Stimulated activated CD4-positive, alpha-beta T cell treated with anti-CD3 and anti-CD28 coated beads, Interleukin-4, amount 100 ng/mL, for 24 hours (primary cell): ENCODE measurements at regions not wholly inside any gene's neighbourhood (a gene's known extent, or its start where the extent isn't known, plus 50 kb on each side); places are given as distances from the start of the nearest gene placed in this dataset.
"Not testable (repeated sequence)": the region's sequence is repeated elsewhere in the genome, so short reads cannot be mapped to it uniquely, and the experiment has no call there.

ENCODE experiments used
- DNase-seq: peaks from one replicate; pipeline ENCODE4 v3.0.0-alpha.2; 2020

GRCh38 chr9:71361357-71361756, 239.9 kb upstream of the TRPM3 start:
- DNase-seq: no peak

GRCh38 chr9:71357346-71357745, 235.9 kb upstream of the TRPM3 start:
- no peak for DNase-seq

GRCh38 chr9:71355884-71356283, 234.5 kb upstream of the TRPM3 start:
- no peak for DNase-seq

GRCh38 chr9:71353720-71354119, 232.3 kb upstream of the TRPM3 start:
- no peak for DNase-seq

DNA sequence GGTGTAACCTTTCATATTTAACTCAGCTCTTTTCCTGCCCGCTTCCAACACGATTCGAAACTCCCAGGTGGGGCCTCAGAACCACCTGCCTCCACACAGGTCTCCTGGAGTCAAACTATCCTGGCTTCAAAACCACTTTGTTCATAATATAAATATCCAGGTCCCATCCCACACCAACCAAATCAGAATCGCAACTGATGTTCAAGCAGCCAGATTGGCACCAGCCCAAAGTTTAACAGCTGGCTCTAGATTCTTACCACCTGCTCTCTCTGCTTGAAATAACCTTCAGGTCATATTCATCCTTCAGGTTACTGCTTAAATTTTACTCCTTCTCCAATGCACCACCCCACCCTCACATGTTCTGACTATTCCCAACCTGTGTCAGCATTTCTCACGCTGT, 231.4 kb upstream of the TRPM3 start:
- no peak for DNase-seq

GRCh38 chr9:71349218-71349617, 227.8 kb upstream of the TRPM3 start:
- DNase-seq: no peak

GRCh38 chr9:71333321-71333720, 211.9 kb upstream of the TRPM3 start:
- DNase-seq: no peak

GRCh38 chr9:71331603-71332002, 210.2 kb upstream of the TRPM3 start:
- DNase-seq: no peak

DNA sequence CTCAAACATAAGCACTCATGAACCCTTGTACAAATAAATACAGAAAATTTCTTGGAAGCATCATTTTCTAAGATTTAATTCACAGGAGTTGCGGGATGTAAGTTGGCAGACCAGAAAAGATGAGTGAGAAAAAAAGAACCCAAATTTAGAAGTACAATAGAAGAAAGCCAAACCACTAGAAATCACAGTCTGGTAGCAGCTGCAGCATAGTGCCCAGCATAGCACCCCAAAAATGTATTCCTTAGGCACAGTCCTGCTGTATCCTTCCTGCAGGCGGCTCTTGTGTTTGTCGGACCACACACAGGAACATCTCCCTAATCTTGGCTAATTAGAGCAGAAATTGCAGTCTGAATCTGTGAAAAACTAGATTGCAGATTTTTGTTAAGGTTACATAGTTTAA, 208.5 kb upstream of the TRPM3 start:
- no peak for DNase-seq

DNA sequence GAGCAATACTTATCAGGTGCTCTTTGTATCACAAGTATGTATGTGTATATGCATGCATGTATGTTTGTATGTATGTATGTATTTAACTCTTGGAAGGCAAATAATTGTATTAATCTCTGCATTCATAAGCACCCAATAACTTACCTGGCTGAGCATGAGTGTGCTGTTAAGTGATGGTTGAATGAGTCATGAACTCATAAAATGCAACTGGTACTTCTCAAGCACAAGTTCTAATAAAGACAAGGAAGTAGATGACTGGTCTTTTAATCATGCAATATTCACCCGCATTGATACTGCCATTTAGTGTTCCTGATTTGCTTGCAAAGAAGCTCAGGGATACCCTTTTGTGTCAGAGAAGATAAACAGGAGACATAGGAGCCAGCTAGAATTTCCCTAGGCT, 204.9 kb upstream of the TRPM3 start:
- DNase-seq: no peak

GRCh38 chr9:71323357-71323756, 201.9 kb upstream of the TRPM3 start:
- no peak for DNase-seq

DNA sequence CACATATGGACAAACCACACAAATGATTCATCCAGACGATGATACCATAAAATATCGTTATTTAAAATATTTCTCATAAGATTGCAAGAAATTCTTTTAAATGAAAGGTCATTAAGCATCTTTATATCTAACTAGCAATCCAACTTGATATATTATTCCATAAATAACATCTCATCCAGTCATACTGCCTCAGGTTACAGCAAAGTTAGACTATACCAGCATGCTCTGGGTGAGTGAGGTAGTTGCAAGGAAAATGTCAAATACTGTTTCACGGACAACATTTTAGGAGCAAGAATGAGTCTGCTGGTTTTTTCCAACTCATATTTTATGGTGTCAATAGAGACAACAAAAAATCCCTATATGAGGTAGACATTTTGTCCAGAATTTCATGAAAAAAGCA, 200.9 kb upstream of the TRPM3 start:
- no peak for DNase-seq

- no peak for DNase-seq
Observed at GRCh38 chr9:71308454-71308853, 187.0 kb upstream of the TRPM3 start.

- DNase-seq: no peak
Observed at GRCh38 chr9:71306134-71306533, 184.7 kb upstream of the TRPM3 start.

GRCh38 chr9:71303351-71303750, 181.9 kb upstream of the TRPM3 start:
- DNase-seq: no peak

DNA sequence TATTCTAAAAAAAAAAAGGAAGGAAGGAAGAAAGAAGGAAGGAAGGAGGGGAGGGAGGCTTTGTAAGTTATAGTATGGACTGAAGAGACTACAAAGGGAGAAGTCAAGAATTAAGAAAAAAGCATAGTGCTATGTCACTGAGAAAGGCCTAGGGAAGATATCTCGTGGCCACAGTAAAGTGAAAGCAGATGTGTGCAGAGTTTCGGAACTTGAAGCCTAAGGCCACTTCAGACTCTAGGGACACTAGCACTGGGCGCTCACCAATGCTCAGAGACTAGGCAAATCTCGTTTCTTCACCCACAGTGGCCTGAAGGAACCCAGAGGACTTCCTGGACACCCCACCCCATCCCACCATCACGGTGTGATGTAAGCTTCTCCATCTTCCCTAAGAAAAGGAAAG, 181.4 kb upstream of the TRPM3 start:
- no peak for DNase-seq

GRCh38 chr9:71295928-71296327, 174.5 kb upstream of the TRPM3 start:
- DNase-seq: no peak

- no peak for DNase-seq
Observed at GRCh38 chr9:71286146-71286545, 164.7 kb upstream of the TRPM3 start.

DNA sequence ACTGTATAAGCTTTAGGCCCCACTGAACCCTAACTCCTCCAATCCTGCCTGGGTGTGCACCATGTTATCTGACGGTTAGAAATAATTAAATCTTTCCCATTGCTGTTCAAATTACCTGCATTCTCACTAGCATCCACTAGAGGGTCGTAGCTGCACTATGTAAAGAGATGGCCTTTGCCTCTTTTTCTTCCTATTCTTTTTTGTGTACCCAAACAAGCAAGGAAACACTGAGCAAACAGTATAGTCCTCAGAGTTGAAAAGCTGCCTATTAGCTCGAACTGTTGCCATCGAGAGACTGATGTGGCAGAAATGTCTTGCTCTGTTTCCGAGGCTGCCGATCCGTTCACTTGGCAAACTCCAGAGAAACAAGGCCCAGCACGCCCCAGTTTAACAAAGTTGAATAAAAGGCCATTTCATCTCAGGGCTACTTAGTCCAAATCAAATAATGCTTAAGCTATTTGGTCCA, 163.8 kb upstream of the TRPM3 start:
- peak; percentile 22 for DNase-seq

- not testable (repeated sequence) for DNase-seq
Observed at GRCh38 chr9:71282116-71282515, 160.7 kb upstream of the TRPM3 start.

GRCh38 chr9:71279151-71279739, 157.8 kb upstream of the TRPM3 start:
- no peak for DNase-seq

- DNase-seq: no peak
Observed at GRCh38 chr9:71273613-71274012, 152.2 kb upstream of the TRPM3 start.

GRCh38 chr9:71271602-71272001, 150.2 kb upstream of the TRPM3 start:
- DNase-seq: no peak

DNA sequence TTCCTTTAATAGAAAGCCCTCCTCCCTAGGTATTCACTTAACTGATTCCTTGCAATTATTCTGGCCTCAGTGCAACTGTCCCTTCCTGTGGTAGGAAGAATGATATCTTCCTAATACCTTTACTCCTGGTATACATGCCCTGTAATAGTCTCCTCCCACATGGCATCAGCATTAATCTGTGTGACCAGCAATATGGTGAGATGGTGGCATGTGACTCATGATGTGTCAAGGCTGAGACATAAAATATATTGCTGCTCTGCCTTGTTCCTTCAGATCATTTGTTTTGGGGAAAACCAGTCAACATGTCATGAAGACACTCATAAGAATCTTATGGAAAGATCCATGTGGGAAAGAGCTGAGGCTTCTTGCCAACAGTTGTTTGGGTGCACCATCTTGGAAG, 149.1 kb upstream of the TRPM3 start:
- no peak for DNase-seq

- no peak for DNase-seq
Observed at GRCh38 chr9:71269859-71270258, 148.4 kb upstream of the TRPM3 start.
